GM19455 (cell line): ENCODE measurements at regions not wholly inside any gene's neighbourhood (a gene's known extent, or its start where the extent isn't known, plus 50 kb on each side); places are given as distances from the start of the nearest gene placed in this dataset.

Experiments
- ATAC-seq: cut with Tn5 transposase; IDR thresholded peaks from one replicate; pipeline ENCODE4 v1.9.1; 2021; ENCODE audit not compliant: unreplicated experiment

DNA sequence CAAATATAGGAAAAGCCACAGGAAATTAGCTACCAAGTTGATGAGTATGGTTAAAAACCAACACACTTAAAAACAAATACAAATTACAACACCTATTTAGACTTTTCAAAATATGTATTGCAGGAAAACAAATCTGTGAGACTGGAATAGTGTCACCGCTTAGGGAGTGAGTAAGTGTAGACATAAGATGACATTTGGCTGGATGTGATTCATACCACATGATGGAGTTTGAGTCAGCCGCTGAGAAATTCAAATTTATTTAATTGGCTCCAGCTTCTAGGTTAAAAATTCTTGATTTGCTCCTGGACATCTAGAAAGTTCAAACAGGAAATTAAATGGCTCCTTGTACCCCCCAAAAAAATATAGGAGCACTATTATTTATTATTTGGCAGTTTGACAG, 531.7 kb downstream of the SLITRK1 start:
- ATAC-seq = no peak

DNA sequence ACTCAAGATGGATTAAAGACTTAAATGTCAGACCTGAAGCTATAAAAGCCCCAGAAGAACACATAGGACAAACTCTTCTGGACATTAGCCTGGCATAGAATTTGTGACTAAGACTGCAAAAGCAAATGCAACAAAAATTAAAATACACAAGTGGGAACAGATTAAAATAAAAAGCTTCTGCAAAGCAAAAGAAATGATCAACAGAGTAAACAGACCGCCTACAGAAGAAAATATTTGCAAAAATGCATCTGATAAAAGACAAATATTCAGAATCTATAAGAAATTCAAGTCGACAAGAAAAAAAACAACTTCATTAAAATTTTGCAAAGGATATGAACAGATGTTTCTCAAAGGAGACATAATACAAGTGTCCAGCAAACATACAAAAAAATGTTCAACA, 537.8 kb downstream of the SLITRK1 start:
- no peak for ATAC-seq

DNA sequence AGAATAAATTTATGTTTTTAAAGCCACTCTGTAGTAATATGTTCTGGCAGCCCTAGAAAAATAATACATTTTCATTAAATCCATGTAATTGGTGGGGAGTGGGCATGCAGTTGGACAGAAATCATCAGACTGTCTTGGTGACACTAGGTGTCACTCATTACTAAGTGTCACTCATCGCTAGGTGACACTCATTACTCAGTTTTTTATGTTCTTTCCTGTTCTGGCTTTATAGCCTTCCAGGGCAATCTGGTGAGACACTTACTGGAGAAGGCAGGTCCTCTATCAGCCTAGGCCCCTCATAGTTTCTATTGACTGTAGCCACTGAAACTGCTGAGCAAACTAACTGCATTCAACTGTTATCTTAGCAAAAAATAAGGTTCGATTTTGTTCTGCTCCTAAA, 542.1 kb downstream of the SLITRK1 start:
- no peak for ATAC-seq

DNA sequence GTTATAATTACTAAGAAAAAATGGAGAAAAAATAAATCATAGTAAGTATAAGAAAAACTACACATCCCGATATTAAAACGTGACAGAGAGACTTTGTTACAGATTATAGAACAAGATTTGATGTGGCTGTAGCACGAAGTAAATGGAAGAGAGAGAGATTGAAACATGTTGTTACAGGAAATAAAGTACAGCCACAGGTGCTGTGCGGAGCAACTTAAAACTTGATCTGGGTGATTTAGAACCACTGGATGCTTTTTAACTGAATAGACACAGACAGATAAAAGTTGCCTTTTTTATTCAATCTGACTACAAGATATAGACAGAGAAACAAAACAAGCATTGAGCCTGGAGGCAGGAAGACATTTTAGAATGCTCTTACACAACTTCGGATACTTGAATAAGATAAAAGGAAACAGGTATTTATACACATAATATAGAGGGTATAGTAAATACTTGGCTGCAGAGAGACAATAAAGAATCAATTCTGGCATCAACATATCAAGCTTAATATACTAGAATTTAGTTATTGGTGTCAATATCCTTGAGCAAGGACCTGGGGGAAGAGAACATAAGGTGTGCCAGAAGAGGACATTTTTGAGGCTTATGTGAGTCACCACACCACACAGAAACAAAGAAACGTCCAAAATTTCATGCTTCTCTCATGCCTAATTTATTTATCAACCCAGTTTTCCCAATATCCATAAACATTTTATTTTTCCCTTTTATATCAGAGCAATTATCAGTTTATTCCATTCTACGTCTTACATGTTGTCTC, 548.5 kb downstream of the SLITRK1 start:
- ATAC-seq = no peak

DNA sequence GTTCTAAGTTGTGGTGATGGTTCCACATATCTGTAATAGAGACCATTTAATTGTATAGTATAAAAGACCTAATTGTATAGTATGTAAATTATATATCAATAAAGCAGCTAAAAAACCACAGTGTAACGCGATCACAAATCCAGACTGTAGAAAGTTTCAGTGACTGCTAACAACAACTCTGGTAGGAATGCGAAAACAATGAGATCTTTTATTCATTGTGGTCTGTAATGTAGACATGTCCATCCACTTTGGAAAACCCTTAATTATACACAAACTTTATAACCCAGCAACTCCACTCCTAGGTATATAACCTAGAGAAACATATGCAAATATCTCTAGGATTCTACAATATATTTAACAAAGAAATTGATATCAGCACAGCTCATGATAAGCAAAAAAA, 549.5 kb downstream of the SLITRK1 start:
- ATAC-seq = no peak

DNA sequence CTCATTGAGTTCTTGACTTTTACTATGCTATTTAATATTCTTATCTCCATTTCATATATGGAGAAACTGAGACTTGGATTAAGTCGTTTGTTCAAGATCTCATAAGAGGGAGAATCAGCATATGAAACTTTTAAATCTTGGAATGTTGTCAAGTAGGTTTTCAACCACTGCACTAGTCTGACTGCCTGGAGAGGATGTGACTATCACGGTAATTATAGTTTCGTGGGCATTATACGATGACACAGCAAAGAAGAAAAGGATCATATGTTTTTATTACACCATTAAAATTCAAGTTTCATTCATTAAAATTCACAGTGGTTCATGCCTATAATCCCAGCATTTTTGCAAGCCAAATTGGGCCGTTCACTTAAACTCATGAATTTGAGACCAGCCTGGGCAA, 555.2 kb downstream of the SLITRK1 start:
- ATAC-seq = no peak

DNA sequence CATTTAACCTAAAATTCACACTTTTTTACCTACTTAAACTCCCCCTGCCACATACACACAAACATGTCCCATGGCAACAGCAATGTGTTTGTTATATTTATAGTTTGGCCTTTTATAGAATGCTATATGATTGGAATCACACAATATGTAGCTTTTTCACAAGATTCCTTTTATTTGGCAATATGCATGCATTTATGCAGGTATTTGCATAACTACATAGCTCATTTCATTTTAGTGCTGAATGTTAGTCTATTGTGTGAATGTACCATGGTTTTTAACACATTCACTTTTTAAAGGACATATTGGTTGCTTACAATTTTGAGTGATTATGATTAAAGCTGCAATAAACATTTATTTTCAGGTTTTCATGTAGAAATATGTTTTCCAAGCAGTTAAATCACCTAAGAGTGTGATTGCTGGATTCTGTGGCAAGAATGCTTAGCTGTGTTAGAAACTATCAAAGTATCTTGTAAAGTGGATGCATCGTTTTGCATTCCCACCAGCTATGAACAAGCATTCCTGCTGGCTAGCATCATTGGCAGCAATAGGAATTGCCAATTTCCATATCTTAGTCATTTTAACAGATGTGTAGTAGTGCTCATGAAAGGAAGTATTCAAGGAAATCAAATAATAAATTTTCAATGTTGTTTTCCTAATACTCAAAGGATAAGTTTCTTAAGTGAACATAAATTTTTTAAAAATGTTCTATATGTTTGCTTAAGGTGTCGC, 557.0 kb downstream of the SLITRK1 start:
- ATAC-seq = no peak

DNA sequence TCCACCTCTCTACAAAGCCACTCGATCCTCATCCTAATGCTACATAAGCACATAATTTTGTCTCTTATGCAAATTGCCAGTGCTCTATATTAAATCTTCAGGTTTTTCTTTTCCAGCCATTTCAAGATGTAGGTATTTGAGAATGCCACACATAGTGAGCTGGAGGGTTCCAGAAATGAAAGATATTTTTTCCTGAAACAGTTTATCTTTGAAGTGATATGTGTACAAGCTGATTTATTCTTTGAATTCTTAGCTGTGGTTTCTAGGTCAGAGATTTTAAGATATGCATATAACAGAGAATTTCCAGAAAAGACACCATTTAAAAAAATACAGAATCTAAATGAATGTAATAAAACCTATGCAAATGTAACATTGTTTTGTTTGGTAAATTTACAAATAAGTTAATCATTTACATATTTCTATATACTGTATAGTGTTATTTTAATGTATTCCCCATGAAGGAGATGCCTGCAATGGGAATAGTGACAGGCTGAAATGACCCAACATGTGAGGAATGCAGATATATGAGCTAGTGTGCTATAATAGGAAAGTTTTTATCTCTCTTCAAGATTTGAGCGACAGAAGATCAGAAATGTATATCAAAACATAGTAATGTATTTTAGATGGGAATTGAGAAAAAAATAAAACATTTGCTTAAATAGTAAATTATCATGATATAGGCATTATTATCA, 570.2 kb downstream of the SLITRK1 start:
- ATAC-seq = no peak

DNA sequence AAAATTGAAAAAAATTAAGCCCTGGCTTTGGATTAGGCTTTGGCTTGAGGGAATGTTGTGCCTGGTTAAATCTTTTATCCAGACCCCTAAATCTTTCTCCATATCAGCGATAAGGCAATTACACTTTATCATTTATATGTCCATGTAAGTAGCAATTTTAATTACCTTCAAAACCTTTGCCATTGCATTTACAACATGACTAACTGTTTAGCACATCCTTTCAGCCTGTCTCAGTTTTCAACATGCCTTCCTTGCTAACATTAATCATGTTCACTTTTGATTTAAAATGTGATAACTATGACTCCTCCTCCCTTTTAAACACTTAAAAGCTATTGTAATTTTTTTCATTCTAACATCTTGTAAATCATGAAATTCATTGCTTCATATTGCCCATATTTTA, 583.7 kb downstream of the SLITRK1 start:
- ATAC-seq = no peak

DNA sequence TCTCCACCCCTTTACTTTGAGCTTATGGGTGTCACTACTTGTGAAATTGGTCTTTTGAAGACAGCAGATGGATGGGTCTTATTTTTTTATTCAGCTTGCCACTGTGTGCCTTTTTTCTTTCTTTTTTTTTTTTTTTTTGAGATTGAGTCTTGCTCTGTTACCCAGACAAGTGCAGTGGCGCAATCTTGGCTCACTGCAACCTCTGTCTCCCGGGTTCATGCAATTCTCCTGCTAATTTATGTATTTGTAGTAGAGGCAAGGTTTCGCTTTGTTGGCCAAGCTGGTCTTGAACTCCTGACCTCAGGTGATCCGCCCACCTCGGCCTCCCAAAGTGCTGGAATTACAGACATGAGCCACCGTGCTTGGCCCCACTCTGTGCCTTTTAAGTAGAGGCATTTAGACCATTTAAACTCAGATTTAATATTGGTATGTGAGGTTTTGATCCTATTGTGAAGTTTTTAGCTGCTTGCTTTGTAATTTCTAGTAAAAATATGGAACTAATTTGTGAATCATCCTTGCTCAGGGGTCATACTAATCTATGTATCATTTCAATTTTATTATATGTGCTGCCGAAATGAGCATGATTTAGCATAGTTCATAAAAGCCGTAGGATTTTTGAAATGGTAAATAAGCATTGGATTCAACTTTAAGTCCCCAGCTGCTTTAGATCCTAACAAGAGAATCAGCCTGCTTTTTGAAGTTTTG, 584.5 kb downstream of the SLITRK1 start:
- no peak for ATAC-seq

DNA sequence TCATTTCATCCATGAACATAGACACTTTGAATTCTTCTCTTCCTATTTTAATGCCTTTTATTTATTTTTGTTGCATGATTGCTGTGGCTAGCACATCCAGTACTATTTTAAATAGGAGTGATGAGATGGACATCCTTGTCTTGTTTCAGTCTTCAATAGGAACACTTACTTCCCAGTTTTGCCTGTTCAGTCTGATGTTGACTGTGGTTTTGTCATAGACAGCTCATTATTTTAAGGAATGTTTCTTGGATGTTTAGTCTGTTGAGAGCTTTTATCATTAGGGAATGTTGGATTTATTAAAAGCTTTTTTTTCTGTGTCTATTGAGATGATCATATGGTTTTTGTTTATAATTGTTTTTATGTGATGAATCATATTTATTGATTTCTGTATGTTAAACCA, 586.6 kb downstream of the SLITRK1 start:
- no peak for ATAC-seq

DNA sequence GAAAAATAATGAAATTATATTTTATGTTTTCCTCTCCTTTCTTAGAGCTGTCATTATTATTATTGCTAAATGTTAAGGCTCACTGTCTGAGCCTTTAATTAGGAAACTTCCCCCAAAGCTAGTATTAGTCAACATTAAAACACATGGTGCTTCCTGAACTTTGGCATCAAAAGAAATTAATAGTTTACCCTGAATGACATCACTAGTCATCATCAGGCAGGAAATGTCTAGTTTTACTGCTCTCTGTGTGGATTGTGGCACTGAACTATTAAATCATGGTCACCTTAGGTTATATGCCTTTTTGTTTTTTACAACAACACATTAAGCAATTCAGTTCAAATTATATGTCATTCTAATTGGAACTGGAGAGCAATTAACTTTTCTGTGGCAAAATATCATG, 595.5 kb downstream of the SLITRK1 start:
- no peak for ATAC-seq

DNA sequence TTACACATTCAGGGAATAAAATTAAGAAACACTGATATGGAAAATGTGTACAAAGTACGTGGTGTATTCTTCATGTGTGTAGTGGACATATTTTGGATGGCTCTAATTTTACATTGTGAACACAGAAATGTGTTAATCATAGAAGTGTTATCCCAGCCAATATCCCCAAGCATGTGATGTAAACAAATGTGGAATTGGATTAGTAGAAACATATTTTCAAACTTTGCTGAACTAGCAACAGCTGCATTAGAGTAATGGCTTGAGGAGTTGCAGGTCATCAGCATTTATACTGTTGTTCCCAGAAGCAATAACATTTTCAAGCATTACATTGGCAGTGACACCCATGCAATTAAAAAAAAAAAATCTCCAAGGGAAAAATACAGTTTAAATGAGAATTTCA, 600.6 kb downstream of the SLITRK1 start:
- no peak for ATAC-seq

DNA sequence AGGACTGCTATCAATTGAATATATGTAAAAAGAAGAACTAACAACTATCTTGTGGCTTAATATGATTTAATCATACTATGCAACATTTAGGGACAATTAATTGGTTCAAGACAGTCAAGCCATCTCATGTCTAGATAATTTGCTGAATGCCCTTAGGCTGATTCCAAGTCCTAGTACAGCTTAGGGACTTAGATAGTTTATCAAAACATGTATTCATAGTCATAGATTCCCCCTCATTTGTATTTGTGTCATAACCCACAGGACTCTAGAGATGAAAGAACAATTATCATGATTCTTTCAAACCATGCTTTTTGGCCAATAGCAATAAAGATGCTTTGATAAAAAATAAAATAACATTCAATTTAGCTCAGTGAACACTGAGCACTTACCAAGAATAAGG, 607.6 kb downstream of the SLITRK1 start:
- no peak for ATAC-seq

DNA sequence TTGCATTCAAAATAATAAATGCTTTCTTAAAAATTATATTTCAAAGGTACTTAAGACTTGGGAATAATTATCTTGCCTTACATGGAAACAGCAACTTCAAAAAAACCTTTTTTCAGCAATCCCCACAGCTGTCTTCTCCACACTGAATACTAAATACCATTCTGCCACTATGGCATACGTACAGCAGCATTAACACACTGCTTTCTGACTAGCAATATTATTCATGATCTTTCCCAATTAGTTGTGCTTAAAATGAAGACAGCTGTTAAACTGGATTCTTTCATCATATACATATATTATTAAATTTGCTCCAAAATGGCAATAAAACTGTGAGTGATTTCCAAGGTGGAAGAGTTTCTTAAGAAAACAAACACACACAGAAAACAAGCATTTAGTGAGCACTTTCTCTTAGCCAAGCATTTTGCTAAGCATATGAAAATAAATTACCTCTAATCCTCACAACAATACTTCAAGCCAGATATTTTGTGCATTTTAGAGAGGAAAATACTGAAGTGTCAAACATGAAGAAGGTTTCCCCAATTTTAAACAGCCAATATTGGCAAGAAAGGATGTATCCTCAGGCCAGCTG, 609.5 kb downstream of the SLITRK1 start:
- no peak for ATAC-seq

DNA sequence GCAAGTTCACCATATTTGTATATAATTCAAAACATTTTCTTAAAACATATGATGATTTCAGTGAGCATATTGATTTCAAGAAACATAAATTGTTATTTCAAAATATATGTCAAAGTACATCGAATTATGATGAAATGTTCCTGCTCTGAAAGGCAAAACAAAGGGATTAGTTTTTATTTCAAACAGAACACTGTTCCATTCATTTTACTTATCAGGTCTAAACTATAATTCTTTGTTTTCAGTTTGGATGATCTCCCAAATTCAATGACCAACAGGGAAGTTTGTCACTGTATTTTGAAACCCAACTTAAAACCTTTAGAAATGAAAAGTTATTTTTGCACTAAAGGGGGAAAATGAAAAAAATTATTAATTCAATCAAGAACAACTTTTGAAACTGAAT, 610.2 kb downstream of the SLITRK1 start:
- no peak for ATAC-seq

DNA sequence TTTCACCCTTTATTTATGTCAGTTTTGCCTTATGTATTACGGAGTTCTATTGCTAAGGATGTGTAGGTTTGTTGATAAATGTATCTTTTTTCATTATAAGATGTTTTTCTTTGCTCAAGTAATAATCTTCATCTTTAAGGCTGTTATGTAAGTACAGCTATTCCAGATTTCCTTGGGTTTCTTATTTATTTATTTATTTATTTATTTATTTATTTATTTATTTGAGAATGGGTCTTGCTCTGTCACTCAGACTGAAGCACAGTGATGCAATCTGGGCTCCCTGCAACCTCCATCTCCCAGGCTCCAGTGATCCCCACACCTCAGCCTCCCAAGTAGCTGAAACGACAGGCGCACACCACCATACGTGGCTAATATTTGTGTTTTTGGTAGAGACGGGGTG, 617.0 kb downstream of the SLITRK1 start:
- no peak for ATAC-seq

DNA sequence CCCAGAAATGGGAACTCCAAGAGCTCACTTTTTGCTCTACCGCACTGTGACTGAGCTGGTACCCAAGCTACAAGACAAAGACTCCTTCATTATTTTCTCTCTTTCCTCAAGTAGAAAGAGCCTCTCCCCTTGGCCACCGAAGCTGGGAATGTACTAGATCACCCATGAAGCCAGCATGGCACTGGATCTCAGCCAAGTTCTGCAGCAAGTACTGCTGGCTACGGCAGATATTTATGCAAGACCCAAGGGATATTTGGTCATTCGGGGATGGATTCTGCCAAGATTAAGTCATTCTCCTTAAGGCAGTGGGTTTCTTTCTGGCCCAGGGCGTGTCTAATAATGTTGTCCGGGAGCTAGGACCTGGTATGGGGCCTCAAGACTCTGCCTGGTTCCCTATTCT, 633.5 kb downstream of the SLITRK1 start:
- ATAC-seq = no peak

DNA sequence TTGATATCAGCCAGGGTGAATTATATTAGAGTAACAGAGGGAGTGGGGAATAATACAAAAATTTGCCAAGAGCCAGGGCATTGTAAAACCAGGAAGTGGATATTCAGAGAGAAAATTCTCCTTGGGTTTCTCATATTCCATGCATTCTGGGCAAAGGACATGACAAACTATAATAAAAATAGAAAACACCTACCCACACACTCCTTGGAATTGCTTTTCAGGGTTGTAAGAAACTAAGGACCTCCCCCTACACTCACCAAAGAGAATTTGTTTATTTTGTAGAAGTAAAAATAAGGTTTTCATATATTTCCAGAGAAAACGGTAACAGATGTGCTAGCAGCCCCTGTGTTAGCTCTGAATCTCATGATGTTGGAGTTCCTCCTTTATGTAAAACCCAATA, 649.6 kb downstream of the SLITRK1 start:
- no peak for ATAC-seq

DNA sequence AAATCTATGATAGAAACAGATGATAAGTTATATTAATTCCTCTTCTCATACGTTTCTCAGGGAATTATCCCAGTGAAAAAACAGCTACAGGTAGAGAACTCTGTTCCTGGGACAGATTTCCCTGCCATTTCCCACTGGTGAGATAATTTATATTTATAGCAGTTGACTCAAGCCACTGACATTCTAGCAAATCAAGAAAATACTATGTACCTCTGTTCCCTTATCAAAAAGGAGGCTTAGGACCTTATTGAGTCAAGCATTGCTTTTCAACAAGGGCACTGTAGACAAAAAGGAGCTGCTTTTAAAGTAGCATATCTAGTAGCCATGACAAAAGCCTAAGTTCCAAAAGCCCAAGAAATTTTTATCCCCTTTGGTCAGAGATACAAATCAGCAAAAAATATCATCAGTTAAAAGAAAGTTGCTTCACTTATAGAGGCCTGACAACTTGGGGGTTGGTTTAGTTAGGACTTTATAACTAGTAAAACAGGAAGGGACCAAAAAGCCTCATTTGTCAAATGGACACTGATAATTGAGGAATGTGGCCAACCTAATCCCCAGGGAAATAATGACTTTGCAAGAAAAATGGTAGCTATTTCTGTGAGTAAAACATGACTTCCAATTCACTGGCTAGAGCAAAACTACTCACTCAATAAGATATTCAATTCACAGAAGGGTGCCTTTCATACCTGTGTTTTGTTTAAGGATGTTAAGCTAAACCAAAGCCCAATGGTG, 652.5 kb downstream of the SLITRK1 start:
- ATAC-seq = no peak
